Retinal pigment epithelial cell (primary cell): ENCODE measurements at regions not wholly inside any gene's neighbourhood (a gene's known extent, or its start where the extent isn't known, plus 50 kb on each side); places are given as distances from the start of the nearest gene placed in this dataset.

Experiments
- DNase-seq: peaks from one replicate; pipeline ENCODE4 v3.0.0-alpha.2; 2010; ENCODE audit warnings: low read depth
- H3K4me3 ChIP-seq: 2 replicates; pipeline ENCODE4 v1.5.1; 2011; ENCODE audit warnings: mild to moderate bottlenecking, low read length, control low read depth, moderate library complexity
- TF ChIP-seq, protein P1 (sequence below): conservative IDR thresholded peaks from 2 replicates; pipeline ENCODE4 v1.5.1; 2011; ENCODE audit warnings: low read depth, low read length, control low read depth, inconsistent platforms

DNA sequence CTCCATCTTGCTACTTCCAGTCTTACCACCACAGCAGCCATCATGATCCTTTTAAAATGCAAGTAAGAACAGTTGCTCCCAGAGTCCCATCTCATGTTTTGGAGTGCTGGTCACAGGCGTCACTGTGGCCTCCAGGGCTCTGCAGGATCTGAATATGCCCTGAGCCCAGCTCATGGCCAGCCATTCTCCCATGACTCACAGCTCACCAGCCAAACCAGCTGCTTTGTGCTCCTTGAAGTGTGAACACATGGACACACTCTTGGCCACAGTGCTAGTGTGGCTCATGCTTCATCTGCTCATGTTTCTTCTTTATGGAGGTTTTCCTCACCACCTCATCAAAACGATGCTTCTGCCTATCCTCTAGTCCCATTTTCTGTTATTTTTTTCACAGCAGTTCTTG, 466.5 kb downstream of the UQCRFS1 start:
- H3K4me3 ChIP-seq, result no peak overlapping the region
- TF ChIP-seq, protein P1, sequence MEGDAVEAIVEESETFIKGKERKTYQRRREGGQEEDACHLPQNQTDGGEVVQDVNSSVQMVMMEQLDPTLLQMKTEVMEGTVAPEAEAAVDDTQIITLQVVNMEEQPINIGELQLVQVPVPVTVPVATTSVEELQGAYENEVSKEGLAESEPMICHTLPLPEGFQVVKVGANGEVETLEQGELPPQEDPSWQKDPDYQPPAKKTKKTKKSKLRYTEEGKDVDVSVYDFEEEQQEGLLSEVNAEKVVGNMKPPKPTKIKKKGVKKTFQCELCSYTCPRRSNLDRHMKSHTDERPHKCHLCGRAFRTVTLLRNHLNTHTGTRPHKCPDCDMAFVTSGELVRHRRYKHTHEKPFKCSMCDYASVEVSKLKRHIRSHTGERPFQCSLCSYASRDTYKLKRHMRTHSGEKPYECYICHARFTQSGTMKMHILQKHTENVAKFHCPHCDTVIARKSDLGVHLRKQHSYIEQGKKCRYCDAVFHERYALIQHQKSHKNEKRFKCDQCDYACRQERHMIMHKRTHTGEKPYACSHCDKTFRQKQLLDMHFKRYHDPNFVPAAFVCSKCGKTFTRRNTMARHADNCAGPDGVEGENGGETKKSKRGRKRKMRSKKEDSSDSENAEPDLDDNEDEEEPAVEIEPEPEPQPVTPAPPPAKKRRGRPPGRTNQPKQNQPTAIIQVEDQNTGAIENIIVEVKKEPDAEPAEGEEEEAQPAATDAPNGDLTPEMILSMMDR, result no peak
- DNase-seq, result no peak

DNA sequence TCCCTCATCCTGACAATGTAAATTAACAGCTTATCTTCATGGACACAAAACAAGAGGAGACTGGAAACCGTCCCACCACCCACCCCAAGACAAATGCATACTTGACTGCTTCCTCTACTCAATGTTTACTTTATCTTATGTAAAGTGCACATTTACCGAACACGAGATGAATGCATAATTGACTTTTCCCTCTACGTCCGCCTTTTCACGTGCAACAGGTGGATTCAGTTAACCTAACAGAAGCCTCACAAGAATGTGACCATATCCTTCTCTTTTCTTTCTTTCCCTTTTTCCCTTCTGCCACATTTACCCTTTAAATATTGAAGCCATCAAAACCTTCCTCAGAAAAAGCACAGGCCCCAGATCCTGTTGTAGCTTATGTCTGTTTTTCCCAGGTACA, 468.0 kb downstream of the UQCRFS1 start:
- H3K4me3 ChIP-seq, result no peak overlapping the region
- TF ChIP-seq, protein P1, result no peak
- no peak for DNase-seq

DNA sequence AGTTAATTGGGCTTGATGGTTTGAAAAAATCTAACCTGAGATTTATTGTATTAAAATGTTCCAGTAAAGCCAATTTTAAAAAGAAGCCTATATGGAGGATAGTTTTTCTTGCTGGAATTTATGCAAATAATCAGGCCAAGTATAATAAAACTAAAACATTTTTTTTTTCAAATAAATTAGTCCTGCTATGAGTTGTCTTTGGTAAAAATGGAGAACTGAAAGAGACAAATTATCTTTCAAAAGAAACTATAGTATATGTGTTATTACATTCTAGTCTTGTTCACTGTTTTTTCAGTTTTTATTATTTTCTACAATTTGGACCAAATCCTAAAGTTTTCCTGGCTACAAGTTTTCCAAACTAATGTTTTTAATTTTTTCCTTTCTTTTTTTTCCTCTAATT, 468.9 kb downstream of the UQCRFS1 start:
- TF ChIP-seq, protein P1, result no peak
- H3K4me3 ChIP-seq, result no peak overlapping the region
- no peak for DNase-seq

DNA sequence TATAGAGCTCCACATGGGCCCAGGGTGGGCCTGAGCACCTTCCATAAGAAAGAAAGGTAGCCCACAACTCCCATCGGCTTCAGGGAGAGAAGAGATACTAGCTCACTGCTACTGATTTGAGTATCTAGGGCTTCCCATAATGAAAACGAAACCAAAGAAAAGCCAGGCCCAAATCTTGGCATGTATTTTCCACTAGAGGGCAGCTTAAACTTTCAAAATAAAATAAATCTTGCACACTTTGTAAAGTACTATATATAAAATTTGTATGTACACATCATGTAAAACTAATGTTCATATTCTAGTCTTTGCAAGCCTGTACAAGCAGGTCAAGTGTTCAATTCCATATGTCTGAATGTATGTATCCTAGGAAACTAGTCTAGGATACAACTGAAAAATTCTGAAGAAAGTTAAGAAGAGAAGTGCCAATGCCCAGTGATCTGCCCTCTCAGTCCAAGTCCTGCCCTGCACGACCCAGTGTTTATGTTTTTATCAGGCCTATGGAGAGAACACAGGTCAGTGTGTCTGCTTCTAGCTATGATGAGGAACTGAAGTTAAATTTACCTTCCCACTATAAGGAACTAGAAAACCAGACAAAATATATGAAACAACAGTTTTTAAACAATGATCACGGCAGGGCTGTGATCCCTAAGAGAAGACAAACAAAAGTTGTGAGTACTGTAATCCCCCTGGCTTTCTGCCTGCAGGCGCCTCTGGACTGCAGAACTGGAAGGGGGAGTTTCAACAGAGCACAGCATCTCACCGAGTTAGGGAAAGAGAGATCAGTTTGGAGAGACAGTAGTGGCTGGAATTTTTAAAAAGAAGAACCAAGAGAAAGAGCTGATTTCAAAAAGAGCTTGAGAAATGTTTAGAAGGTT, 475.7 kb downstream of the UQCRFS1 start:
- TF ChIP-seq, protein P1, result peak; percentile 53
- H3K4me3 ChIP-seq, result no peak overlapping the region
- DNase-seq, result no peak

DNA sequence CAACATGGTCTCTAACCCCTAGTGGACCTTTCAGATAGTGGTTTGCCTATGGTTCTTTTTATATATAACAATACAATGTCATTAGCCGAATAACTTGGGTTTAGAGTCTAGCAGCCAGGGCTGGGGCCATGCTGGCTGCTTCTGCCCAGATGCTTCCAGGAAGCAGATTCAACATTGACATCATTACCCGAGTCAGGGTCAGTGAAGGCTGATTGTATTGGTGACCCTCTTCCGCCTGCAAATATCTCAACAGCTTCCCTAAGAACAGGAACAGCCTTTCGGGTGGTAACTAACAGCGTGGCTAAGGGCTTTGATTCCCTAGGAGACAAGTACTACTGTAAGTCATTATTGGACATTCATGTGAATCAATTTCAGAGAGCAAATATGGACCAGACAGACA, 476.4 kb downstream of the UQCRFS1 start:
- TF ChIP-seq, protein P1, result no peak
- no peak for DNase-seq
- H3K4me3 ChIP-seq, result no peak overlapping the region

DNA sequence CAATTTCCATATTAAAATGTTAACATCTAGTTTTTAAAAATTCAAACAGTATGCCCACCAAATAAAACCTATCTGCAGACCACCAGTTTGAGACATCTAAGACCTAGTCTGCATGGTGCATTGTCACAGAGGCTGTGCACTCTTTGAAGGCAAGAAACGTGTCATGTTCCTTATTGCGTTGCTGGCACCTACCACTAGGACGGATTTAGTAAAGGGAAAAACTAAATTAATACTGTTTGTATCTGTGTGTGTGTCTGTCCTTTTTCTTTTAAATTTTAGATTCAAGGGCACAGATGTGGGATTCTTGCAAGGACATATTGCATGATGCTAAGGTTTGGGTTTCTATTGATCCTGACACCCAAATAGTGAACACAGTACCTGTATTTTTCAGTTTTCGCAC, 481.4 kb downstream of the UQCRFS1 start:
- DNase-seq, result no peak
- TF ChIP-seq, protein P1, result no peak

GRCh38 chr19:28730791-28731512, 482.0 kb downstream of the UQCRFS1 start:
- TF ChIP-seq, protein P1, result no peak
- no peak for DNase-seq

More for the DNA sequence above, 481.4 kb downstream of the UQCRFS1 start:
- no peak overlapping the region for H3K4me3 ChIP-seq

More at GRCh38 chr19:28730791-28731512, 482.0 kb downstream of the UQCRFS1 start:
- no peak overlapping the region for H3K4me3 ChIP-seq
